ENCODE measurements at regions not wholly inside any gene's neighbourhood (a gene's known extent, or its start where the extent isn't known, plus 50 kb on each side); places are given as distances from the start of the nearest gene placed in this dataset.

DNA sequence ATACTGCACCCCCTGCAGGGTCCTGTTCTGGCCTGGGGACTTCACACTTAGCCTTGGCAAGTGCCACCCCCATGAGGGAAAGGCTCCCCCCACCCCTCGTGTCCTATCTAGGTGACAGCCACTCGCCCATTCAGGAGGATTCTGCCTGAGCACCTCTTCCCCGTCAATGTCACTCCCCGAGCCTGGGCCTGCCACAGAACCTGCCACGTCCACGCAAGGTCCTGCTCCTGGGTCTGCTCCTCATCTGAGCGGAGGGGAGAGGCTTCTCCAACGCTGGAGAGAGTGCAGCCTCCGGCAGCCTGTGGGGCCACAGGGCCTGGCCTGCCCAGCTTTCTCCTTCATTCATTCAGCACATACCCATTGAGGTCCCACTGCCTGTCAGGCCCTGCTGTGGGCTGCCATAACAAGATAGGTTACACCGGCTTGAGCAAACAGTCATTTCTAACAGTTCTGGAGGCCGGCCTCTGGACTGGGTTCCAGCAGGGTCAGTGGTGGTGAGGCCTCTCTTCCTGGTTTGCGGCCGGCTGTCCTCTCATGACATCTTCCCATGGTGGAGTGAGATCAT lies 92.0 kb upstream of the RET start:
- TF ChIP-seq CTCF (IDR thresholded peaks at IDR 0.05; ENCODE audit: low read depth, low read length) = no peak
- no peak for TF ChIP-seq POLR2A (IDR thresholded peaks at IDR 0.05; ENCODE audit: extremely low read depth, insufficient read length)
- no peak for TF ChIP-seq MYC (IDR thresholded peaks at IDR 0.05; ENCODE audit: low read depth, low read length)
- TF ChIP-seq, protein P1, sequence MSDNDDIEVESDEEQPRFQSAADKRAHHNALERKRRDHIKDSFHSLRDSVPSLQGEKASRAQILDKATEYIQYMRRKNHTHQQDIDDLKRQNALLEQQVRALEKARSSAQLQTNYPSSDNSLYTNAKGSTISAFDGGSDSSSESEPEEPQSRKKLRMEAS (IDR thresholded peaks at IDR 0.05; ENCODE audit: low read depth, low read length) = no peak
- DNase-seq (ENCODE audit: low read depth) = no peak
- no peak overlapping the region for H3K4me3 ChIP-seq (ENCODE audit: low read depth, low read length)

DNA sequence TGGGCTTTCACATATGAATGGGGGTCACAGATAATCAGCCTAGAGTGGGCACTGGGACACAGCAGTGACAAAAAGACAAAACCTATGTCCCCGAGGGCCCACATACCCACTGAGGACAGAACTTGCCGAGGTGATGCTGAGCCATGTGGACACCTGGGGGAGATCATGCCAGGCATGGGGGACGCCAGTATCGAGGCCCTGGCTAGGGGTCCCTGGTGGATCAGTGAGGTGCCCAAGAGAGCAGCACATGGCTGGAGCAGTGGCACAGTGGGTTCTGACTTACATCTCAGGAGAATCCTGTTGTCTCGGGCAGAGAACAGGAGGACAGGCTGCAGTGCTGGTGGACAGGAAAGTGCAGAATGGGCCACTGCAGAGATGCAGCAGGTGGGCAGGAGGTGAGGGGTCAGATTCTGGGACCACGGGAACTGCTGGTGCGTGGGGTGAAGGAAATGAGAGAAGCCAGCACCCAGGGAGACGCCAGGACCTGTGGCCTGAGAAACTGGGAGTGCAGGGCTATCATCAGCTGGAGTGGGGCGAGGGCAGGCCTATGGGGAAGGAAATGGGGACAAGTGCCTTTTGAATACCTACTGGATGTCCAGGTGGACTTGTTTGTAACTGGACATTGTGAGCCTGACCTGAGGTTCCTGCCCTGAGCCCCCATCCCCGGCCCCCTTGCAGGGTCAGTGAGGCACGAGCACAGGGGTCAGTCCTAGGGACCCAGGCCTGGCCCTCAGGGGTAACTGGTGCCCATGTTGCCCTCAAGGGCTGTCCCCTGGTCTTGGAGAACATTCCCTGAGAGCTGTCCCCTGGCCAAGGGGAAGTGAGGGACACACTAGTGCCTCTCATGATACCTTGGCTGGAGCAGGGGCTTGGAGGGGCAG lies 91.2 kb upstream of the RET start:
- no peak overlapping the region for H3K4me3 ChIP-seq (ENCODE audit: low read depth, low read length)
- no peak for DNase-seq (ENCODE audit: low read depth)
- TF ChIP-seq CTCF (IDR thresholded peaks at IDR 0.05; ENCODE audit: low read depth, low read length) (no peak), POLR2A (IDR thresholded peaks at IDR 0.05; ENCODE audit: extremely low read depth, insufficient read length) (no peak), MYC (IDR thresholded peaks at IDR 0.05; ENCODE audit: low read depth, low read length) (no peak)
- TF ChIP-seq, protein P1 (IDR thresholded peaks at IDR 0.05; ENCODE audit: low read depth, low read length) = no peak

DNA sequence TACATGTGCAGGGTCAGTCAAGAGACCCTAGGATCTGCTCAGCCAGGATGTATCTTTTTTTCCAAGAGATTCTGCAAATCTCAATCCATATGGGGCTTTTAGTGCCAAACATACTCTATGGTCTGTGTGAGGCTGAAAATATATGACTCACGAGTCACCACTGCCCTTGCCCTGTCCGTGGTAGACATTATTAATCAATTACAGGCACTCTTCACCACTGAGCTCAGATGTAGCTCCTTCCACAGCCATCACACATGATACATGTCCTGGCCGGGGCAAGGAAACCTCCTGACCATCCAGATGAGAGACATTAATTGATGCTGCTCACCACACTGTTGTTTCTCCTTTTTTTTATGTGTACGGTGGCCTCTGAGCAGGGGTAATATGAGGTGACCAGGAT lies 90.2 kb upstream of the RET start:
- TF ChIP-seq MYC (IDR thresholded peaks at IDR 0.05; ENCODE audit: low read depth, low read length) (no peak), POLR2A (IDR thresholded peaks at IDR 0.05; ENCODE audit: extremely low read depth, insufficient read length) (no peak), CTCF (IDR thresholded peaks at IDR 0.05; ENCODE audit: low read depth, low read length) (no peak)
- TF ChIP-seq, protein P1 (IDR thresholded peaks at IDR 0.05; ENCODE audit: low read depth, low read length) = no peak
- peak; percentile 68 for DNase-seq (ENCODE audit: low read depth)
- no peak overlapping the region for H3K4me3 ChIP-seq (ENCODE audit: low read depth, low read length)

DNA sequence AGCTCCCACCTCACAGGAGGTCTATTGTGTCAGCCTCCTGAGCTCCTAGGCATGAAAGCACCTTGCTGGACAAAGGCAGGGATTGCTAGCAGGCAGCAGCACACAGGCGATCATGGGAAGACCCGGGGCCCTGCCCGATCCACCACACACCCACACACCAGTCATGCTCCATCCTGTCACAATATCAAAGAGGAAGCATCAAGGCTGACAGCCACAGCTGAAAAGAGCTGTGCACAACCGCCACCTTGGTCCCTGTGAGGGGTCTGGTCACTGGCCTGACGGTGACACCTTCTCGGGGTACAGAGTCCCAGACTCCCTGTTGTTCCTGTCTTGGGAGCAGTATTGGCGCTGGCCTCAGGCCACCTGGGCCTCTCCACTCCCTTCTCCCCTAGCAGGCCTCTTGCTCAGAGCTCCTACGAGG lies 89.7 kb upstream of the RET start:
- peak; percentile 85 for DNase-seq (ENCODE audit: low read depth)
- TF ChIP-seq, protein P1 (IDR thresholded peaks at IDR 0.05; ENCODE audit: low read depth, low read length) = peak; percentile 98
- TF ChIP-seq POLR2A (IDR thresholded peaks at IDR 0.05; ENCODE audit: extremely low read depth, insufficient read length) (no peak), CTCF (IDR thresholded peaks at IDR 0.05; ENCODE audit: low read depth, low read length) (no peak), MYC (IDR thresholded peaks at IDR 0.05; ENCODE audit: low read depth, low read length) (peak; percentile 78)
- no peak overlapping the region for H3K4me3 ChIP-seq (ENCODE audit: low read depth, low read length)

DNA sequence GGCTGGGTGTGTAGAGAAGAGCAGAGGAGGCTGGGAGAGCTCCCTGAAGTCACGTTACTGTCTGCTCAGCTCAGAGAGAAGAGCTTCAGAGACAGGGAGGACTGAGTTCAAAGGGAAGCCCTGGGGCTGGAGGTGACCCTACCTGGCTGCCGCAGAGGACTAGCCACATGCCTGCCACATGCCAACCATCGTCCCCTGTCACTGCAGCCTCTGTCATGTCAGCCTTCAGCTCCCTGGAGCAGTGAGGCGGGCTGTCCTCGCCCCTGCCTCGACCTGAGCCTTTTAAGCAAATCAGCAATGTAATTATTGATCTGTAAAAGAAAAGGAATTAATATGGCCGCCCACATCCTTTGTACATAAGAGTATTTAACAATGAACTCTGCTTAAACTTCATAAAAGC lies 89.3 kb upstream of the RET start:
- no peak for TF ChIP-seq POLR2A (IDR thresholded peaks at IDR 0.05; ENCODE audit: extremely low read depth, insufficient read length)
- no peak for TF ChIP-seq CTCF (IDR thresholded peaks at IDR 0.05; ENCODE audit: low read depth, low read length)
- TF ChIP-seq MYC (IDR thresholded peaks at IDR 0.05; ENCODE audit: low read depth, low read length) = no peak
- DNase-seq (ENCODE audit: low read depth) = no peak
- H3K4me3 ChIP-seq (ENCODE audit: low read depth, low read length) = no peak overlapping the region
